Esophagus (tissue), 2 donors: ENCODE measurements at regions not wholly inside any gene's neighbourhood (a gene's known extent, or its start where the extent isn't known, plus 50 kb on each side); places are given as distances from the start of the nearest gene placed in this dataset.
"Not testable (repeated sequence)": the region's sequence is repeated elsewhere in the genome, so short reads cannot be mapped to it uniquely, and the experiment has no call there.

Experiments
- H3K27ac ChIP-seq, 2 donors: one replicate each; pipeline ENCODE4 v1.5.1; 2013; ENCODE audit warnings: low read depth in 2 of 2, mild to moderate bottlenecking in 2 of 2, inconsistent platforms in 1 of 2, low read length in 1 of 2, moderate library complexity in 1 of 2
- H3K27me3 ChIP-seq, 2 donors: one replicate each; pipeline ENCODE4 v1.6.1; 2013; ENCODE audit warnings: low read length in 2 of 2, control low read depth in 1 of 2, mild to moderate bottlenecking in 1 of 2; ENCODE audit not compliant: insufficient read depth in 2 of 2, control insufficient read depth in 1 of 2
- H3K36me3 ChIP-seq, 2 donors: one replicate each; pipeline ENCODE4 v1.6.1; 2013; ENCODE audit warnings: low read length in 1 of 2; ENCODE audit not compliant: control insufficient read depth in 2 of 2, insufficient read depth in 2 of 2
- H3K4me1 ChIP-seq, 2 donors: one replicate each; pipeline ENCODE4 v1.6.1; 2013; ENCODE audit warnings: low read length in 1 of 2; ENCODE audit not compliant: control insufficient read depth in 2 of 2, insufficient read depth in 2 of 2
- H3K4me3 ChIP-seq, 2 donors: one replicate each; pipeline ENCODE4 v1.5.1; 2013; ENCODE audit warnings: low read length in 2 of 2, mild to moderate bottlenecking in 2 of 2, low read depth in 1 of 2, moderate library complexity in 1 of 2
- H3K9me3 ChIP-seq, 2 donors: one replicate each; pipeline ENCODE4 v1.6.1; 2013; ENCODE audit warnings: mild to moderate bottlenecking in 2 of 2, low read depth in 1 of 2, low read length in 1 of 2, moderate library complexity in 1 of 2; ENCODE audit not compliant: control insufficient read depth in 2 of 2, insufficient read depth in 1 of 2
- WGBS, 2 donors: extraction: QIAGEN DNeasy Blood & Tissue Kit; methylation state at CpG; one replicate each; pipeline ENCODE4 v1.1.7; 2013; 5-methylcytosine and 5-hydroxymethylcytosine counted together
- donor health status: healthy with polysubstance abuse.
- donor health status: Bipolar disorder and iron deficiency.

GRCh38 chr3:75611724-75612460, 52.2 kb upstream of the FRG2C start:
- not testable (repeated sequence) for H3K27me3 ChIP-seq, H3K27ac ChIP-seq, H3K4me3 ChIP-seq, H3K9me3 ChIP-seq, H3K36me3 ChIP-seq, H3K4me1 ChIP-seq
- WGBS, 2 donors, result 53 to 56% methylated on average over 19 to 25 of the region's 25 CpGs
